Muscle layer of colon (tissue), 2 donors: ENCODE measurements at regions not wholly inside any gene's neighbourhood (a gene's known extent, or its start where the extent isn't known, plus 50 kb on each side); places are given as distances from the start of the nearest gene placed in this dataset.
"Not testable (repeated sequence)": the region's sequence is repeated elsewhere in the genome, so short reads cannot be mapped to it uniquely, and the experiment has no call there.

Experiments used
- H3K27ac ChIP-seq: one replicate; pipeline ENCODE4 v1.7.0; 2013; ENCODE audit warnings: low read depth, mild to moderate bottlenecking, low read length, moderate library complexity
- H3K27me3 ChIP-seq, 2 donors: one replicate each; pipeline ENCODE4 v1.7.0; 2013; ENCODE audit warnings: low read length in 2 of 2, mild to moderate bottlenecking in 2 of 2; ENCODE audit not compliant: insufficient read depth in 2 of 2, control insufficient read depth in 1 of 2
- H3K36me3 ChIP-seq: one replicate; pipeline ENCODE4 v1.7.0; 2013; ENCODE audit warnings: mild to moderate bottlenecking, low read length; ENCODE audit not compliant: insufficient read depth
- H3K4me1 ChIP-seq: one replicate; pipeline ENCODE4 v1.7.0; 2013; ENCODE audit warnings: mild to moderate bottlenecking, low read length; ENCODE audit not compliant: insufficient read depth
- H3K4me3 ChIP-seq, 2 donors: one replicate each; pipeline ENCODE4 v1.7.0; 2013; ENCODE audit warnings: low read length in 2 of 2, low read depth in 1 of 2, mild to moderate bottlenecking in 1 of 2, moderate library complexity in 1 of 2
- H3K9ac ChIP-seq: one replicate; pipeline ENCODE4 v1.7.0; 2013; ENCODE audit warnings: low read length
- H3K9me3 ChIP-seq: one replicate; pipeline ENCODE4 v1.7.0; 2013; ENCODE audit warnings: mild to moderate bottlenecking, low read length
- donor health status: abdominal sarcoma.
- donor health status: Adenocarcinoma of cecum.

GRCh38 chrX:39058724-39059123 is 257.5 kb downstream of the MID1IP1 start:
- Histone ChIP-seq H3K27ac (no peak overlapping the region), H3K4me1 (no peaks in the 10 kb centered on the region), H3K27me3 (no peaks in the 10 kb centered on the region), H3K36me3 (no peaks in the 10 kb centered on the region), H3K9ac (no peak overlapping the region), H3K9me3 (peaks cover 4% of the 10 kb centered on the region), H3K4me3 (no peak overlapping the region)

- no peak overlapping the region for H3K4me3 ChIP-seq
Observed at GRCh38 chrX:39059866-39060265, 258.6 kb downstream of the MID1IP1 start.

DNA sequence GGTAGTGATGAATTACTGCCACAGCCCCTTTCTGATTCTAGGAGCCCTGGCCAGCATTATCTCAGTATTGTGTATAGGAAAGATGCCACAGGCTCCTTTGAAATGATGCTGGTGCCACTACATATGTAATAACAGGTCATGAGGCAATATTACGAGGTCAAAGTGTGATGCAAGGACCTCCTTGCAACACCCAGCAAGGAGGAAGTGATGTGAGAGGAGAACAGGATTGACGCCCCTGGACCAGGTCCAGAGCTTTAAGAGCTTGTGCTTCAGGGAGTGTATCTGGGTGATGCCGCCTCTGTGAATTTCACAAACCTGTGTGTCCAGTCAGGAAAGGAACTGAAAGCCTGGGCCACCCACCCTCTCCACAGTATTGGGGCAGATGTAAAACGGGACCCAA is 261.8 kb downstream of the MID1IP1 start:
- no peak overlapping the region for H3K4me3 ChIP-seq
- H3K27me3 ChIP-seq: no peaks in the 10 kb centered on the region
- peaks cover 4% of the 10 kb centered on the region for H3K9me3 ChIP-seq
- no peaks in the 10 kb centered on the region for H3K36me3 ChIP-seq
- H3K27ac ChIP-seq: no peak overlapping the region
- no peak overlapping the region for H3K9ac ChIP-seq
- H3K4me1 ChIP-seq: no peaks in the 10 kb centered on the region

More at GRCh38 chrX:39059866-39060265, 258.6 kb downstream of the MID1IP1 start:
- Histone ChIP-seq H3K36me3 (no peaks in the 10 kb centered on the region), H3K27ac (no peak overlapping the region), H3K9ac (no peak overlapping the region), H3K9me3 (peaks cover 4% of the 10 kb centered on the region), H3K4me1 (no peaks in the 10 kb centered on the region), H3K27me3 (no peaks in the 10 kb centered on the region)

DNA sequence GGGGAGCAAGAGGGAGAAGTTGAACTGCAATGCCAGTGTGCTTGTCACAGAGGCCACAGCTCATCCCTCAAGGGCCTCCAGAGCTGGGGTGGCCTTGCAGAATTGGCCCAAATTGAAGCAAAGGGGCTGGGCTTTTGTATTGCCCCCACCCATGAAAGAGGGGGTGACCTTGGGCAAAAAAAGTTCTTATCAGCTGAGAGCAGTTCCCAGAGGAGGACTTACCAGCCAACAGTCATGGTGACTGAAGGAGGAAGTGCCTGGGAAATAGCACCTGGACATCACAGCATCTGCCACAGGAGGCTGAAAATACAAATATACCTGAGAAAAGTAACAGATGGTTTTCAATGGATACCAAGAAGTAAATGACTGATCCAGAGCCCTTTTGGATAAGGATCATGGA is 262.4 kb downstream of the MID1IP1 start:
- Histone ChIP-seq H3K9me3 (peaks cover 4% of the 10 kb centered on the region), H3K4me1 (no peaks in the 10 kb centered on the region), H3K36me3 (no peaks in the 10 kb centered on the region), H3K27me3 (no peaks in the 10 kb centered on the region), H3K4me3 (no peak overlapping the region), H3K27ac (no peak overlapping the region), H3K9ac (no peak overlapping the region)

GRCh38 chrX:39065051-39065871 is 264.0 kb downstream of the MID1IP1 start:
- H3K36me3 ChIP-seq: no peaks in the 10 kb centered on the region
- no peaks in the 10 kb centered on the region for H3K4me1 ChIP-seq
- no peaks in the 10 kb centered on the region for H3K27me3 ChIP-seq
- no peak overlapping the region for H3K9ac ChIP-seq
- no peak overlapping the region for H3K4me3 ChIP-seq
- H3K27ac ChIP-seq: no peak overlapping the region
- H3K9me3 ChIP-seq: peaks cover 4% of the 10 kb centered on the region

- Histone ChIP-seq H3K27me3 (no peaks in the 10 kb centered on the region), H3K36me3 (no peaks in the 10 kb centered on the region), H3K9me3 (no peaks in the 10 kb centered on the region), H3K9ac (no peak overlapping the region), H3K27ac (no peak overlapping the region), H3K4me3 (no peak overlapping the region), H3K4me1 (no peaks in the 10 kb centered on the region)
Observed at GRCh38 chrX:39067866-39068265, 266.6 kb downstream of the MID1IP1 start.

DNA sequence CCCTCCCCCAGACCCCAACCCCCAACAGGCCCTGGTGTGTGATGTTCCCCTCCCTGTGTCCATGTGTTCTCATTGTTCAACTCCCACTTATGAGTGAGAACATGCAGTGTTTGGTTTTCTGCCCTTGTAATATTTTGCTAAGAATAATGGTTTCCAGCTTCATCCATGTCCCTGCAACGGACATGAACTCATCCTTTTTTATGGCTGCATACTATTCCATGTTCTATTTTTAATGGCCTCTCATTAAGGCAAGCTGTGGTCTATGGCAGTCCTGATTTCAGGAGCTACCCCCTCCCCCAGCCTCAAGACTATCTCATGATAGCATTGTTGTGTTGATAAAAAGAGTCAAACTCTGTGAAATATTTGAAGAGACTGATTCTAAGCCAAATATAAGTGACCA is 267.4 kb downstream of the MID1IP1 start:
- H3K9me3 ChIP-seq, H3K4me3 ChIP-seq, H3K36me3 ChIP-seq, H3K27me3 ChIP-seq, H3K4me1 ChIP-seq, H3K27ac ChIP-seq, H3K9ac ChIP-seq: not testable (repeated sequence)

DNA sequence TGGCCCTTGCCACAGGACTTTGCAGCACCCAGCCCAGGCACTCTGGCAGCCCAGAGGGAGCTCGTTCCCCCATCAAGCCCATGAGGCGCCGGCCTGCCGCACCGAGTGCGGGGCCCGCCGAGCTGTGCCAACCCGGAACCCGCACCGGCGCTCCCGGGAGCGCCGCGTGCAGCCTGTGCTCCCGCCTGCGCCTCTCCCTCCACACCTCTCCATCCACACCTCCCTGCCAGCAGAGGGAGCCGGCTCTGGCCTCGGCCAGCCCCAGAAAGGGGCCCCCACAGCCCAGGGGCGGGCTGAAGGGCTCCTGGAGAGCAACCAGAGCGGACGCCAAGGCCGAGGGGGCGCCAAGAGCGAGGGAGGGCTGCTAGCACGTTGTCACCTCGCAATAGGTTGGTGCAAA is 268.8 kb downstream of the MID1IP1 start:
- Histone ChIP-seq H3K4me3 (no peak overlapping the region), H3K27ac (no peak overlapping the region), H3K4me1 (no peaks in the 10 kb centered on the region), H3K9ac (no peak overlapping the region), H3K27me3 (no peaks in the 10 kb centered on the region), H3K9me3 (no peaks in the 10 kb centered on the region), H3K36me3 (no peaks in the 10 kb centered on the region)

DNA sequence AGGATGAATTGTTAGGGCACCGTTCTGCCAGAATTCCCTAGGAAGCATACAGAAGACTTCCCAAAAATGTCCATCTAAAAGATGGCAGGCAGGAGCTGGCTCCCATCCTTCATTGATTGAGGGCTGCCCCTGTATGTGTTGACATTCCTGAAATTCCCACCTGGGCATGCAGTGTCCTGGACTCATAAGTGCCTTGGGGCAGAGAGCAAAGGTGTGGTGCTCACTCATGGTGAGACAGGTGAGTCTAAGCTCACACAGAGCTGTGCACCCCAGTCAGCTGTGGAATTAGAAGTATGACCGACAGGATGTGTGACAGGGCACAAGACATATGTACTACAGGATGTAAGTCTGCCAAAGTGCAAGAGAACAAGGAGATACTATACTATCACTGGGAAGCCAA is 271.9 kb downstream of the MID1IP1 start:
- Histone ChIP-seq H3K9ac (no peak overlapping the region), H3K9me3 (no peaks in the 10 kb centered on the region), H3K4me1 (no peaks in the 10 kb centered on the region), H3K4me3 (no peak overlapping the region), H3K27me3 (no peaks in the 10 kb centered on the region), H3K36me3 (no peaks in the 10 kb centered on the region), H3K27ac (no peak overlapping the region)

DNA sequence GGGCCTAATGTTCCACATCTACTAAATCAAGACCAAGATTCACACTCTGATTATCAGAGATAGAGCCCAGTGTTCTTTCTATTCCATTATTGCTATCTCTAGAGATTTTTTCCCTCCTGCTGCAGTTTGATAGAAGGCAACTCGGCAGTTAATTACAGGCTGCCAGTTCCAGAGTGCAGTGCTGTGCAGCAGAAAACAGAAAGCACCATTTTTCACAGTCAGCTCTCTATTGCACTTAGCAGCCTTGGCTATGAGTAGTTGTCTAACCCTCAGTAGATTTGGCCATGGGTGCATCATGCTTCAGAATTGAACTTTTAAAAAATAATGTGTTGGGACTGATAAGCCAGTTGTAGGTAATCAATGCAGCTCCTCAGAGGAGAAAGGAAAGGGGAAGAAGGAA is 295.3 kb downstream of the MID1IP1 start:
- no peak overlapping the region for H3K4me3 ChIP-seq
- no peaks in the 10 kb centered on the region for H3K36me3 ChIP-seq
- H3K27ac ChIP-seq: no peak overlapping the region
- H3K9ac ChIP-seq: no peak overlapping the region
- H3K9me3 ChIP-seq: no peaks in the 10 kb centered on the region
- H3K4me1 ChIP-seq: no peaks in the 10 kb centered on the region
- no peaks in the 10 kb centered on the region for H3K27me3 ChIP-seq

DNA sequence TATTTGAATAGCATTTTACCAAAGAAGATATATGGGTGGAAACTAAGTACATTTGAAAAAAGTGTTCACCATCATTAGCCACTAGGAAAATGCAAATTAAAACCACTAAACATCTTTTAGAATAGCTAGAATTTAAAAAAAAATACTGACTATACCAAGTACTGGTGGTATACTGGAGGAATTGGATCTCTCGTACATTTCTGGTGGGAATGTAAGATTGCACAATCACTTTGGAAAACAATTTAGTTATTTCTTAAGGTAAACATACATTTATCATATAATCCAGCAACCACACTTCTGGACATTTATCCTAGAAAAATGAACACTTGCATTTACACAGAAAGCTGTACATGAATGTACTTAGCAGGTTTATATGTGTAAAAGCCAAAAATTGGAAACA is 303.5 kb downstream of the MID1IP1 start:
- H3K9ac ChIP-seq: no peak overlapping the region
- no peaks in the 10 kb centered on the region for H3K36me3 ChIP-seq
- peaks cover 4% of the 10 kb centered on the region for H3K9me3 ChIP-seq
- no peaks in the 10 kb centered on the region for H3K4me1 ChIP-seq
- no peak overlapping the region for H3K27ac ChIP-seq
- no peaks in the 10 kb centered on the region for H3K27me3 ChIP-seq
- no peak overlapping the region for H3K4me3 ChIP-seq

GRCh38 chrX:39112143-39112542 is 310.9 kb downstream of the MID1IP1 start:
- Histone ChIP-seq H3K9me3 (peaks cover 18% of the 10 kb centered on the region), H3K27ac (no peak overlapping the region), H3K27me3 (no peaks in the 10 kb centered on the region)

More at GRCh38 chrX:39112143-39112542, 310.9 kb downstream of the MID1IP1 start:
- no peak overlapping the region for H3K4me3 ChIP-seq
- H3K4me1 ChIP-seq: no peaks in the 10 kb centered on the region
- no peak overlapping the region for H3K9ac ChIP-seq
- H3K36me3 ChIP-seq: no peaks in the 10 kb centered on the region
